H1 (cell line): ENCODE measurements at regions not wholly inside any gene's neighbourhood (a gene's known extent, or its start where the extent isn't known, plus 50 kb on each side); places are given as distances from the start of the nearest gene placed in this dataset.

Experiments
- CTCF ChIA-PET: fragments of 300-600 bp; sonication (Branson Sonifier 250); formaldehyde crosslinking; loops from one replicate; lab custom pipeline; 2021; ENCODE audit not compliant: partially characterized antibody; lab: Charles Lee
- POLR2A ChIA-PET: fragments of 300-600 bp; sonication (Branson Sonifier 250); formaldehyde crosslinking; loops from one replicate; lab custom pipeline; 2021; ENCODE audit warnings: inconsistent platforms; ENCODE audit not compliant: partially characterized antibody; lab: Charles Lee
- DNase-seq, 2 experiments: peaks; one replicate each; pipeline versions ENCODE4 v3.0.0 to v3.0.0-alpha.2; 2010 to 2022; ENCODE audit warnings: low spot score in 2 of 2, low read depth in 1 of 2, mixed read lengths in 1 of 2
- FAIRE-seq: peaks from 2 replicates; lab custom pipeline; 2011; peaks lifted over from hg19 to GRCh38; lab: Jason Lieb, UNC
- H2AFZ ChIP-seq: 2 replicates; pipeline ENCODE4 v1.8.1; 2012; ENCODE audit warnings: low read length, inconsistent platforms
- H2AK5ac ChIP-seq: 2 replicates; pipeline ENCODE4 v1.6.1; 2013; ENCODE audit warnings: low read depth, low read length
- H2BK120ac ChIP-seq: replicated peaks from 2 replicates; pipeline ENCODE3; 2013; ENCODE audit warnings: low read depth, low read length, inconsistent platforms
- H2BK12ac ChIP-seq: 2 replicates; pipeline ENCODE4 v1.6.1; 2013; ENCODE audit warnings: low read depth, low read length
- H2BK15ac ChIP-seq: 2 replicates; pipeline ENCODE4 v1.6.1; 2013; ENCODE audit warnings: low read length
- H2BK20ac ChIP-seq: 2 replicates; pipeline ENCODE4 v1.6.1; 2013; ENCODE audit warnings: low read length
- H2BK5ac ChIP-seq: 2 replicates; pipeline ENCODE4 v1.6.1; 2013; ENCODE audit warnings: low read depth, low read length
- H3K14ac ChIP-seq: 2 replicates; pipeline ENCODE4 v1.6.1; 2013; ENCODE audit warnings: inconsistent platforms; ENCODE audit not compliant: insufficient read length
- H3K18ac ChIP-seq: 2 replicates; pipeline ENCODE4 v1.6.1; 2013; ENCODE audit warnings: low read length; ENCODE audit errors: extremely low read depth
- H3K23ac ChIP-seq: 2 replicates; pipeline ENCODE4 v1.6.1; 2013; ENCODE audit warnings: inconsistent platforms; ENCODE audit not compliant: insufficient read length
- H3K23me2 ChIP-seq: 2 replicates; pipeline ENCODE4 v1.6.1; 2013; ENCODE audit warnings: low read depth, low read length
- H3K27ac ChIP-seq: 2 replicates; pipeline ENCODE4 v1.6.1; 2011; ENCODE audit warnings: low read depth, low read length, inconsistent platforms
- H3K27me3 ChIP-seq, 4 experiments: replicated peaks in 1 of 4; 1 replicate in 1 of 4; 2 replicates in 3 of 4; pipeline versions ENCODE4 v1.6.1 to v1.8.1; 2011 to 2013; ENCODE audit warnings: low read length in 3 of 4, mild to moderate bottlenecking in 3 of 4, inconsistent platforms in 2 of 4, mixed read lengths in 2 of 4, moderate library complexity in 1 of 4; ENCODE audit not compliant: control insufficient read depth in 3 of 4, insufficient read depth in 3 of 4; ENCODE audit errors: extremely low read depth in 1 of 4
- H3K36me3 ChIP-seq, 4 experiments: 2 replicates each; pipeline versions ENCODE4 v1.6.1 to v1.8.1; 2011 to 2013; ENCODE audit warnings: mild to moderate bottlenecking in 4 of 4, low read length in 3 of 4, moderate library complexity in 2 of 4, control low read depth in 1 of 4, inconsistent platforms in 1 of 4; ENCODE audit not compliant: insufficient read depth in 4 of 4, control insufficient read depth in 2 of 4
- H3K4ac ChIP-seq: replicated peaks from 2 replicates; pipeline ENCODE3; 2013; ENCODE audit warnings: low read length, low read depth, mixed read lengths, inconsistent platforms; ENCODE audit not compliant: insufficient read length
- H3K4me1 ChIP-seq, 4 experiments: replicated peaks in 1 of 4; 1 replicate in 1 of 4; 2 replicates in 3 of 4; pipeline versions ENCODE4 v1.6.1 to v1.8.1; 2011 to 2013; ENCODE audit warnings: low read length in 3 of 4, inconsistent platforms in 2 of 4, mixed read lengths in 1 of 4; ENCODE audit not compliant: insufficient read depth in 4 of 4, control insufficient read depth in 3 of 4
- H3K4me2 ChIP-seq, 2 experiments: 2 replicates each; pipeline versions ENCODE4 v1.6.1 to v1.8.1; 2011 to 2013; ENCODE audit warnings: low read depth in 2 of 2, low read length in 2 of 2, control low read depth in 1 of 2, inconsistent platforms in 1 of 2, mild to moderate bottlenecking in 1 of 2; ENCODE audit not compliant: insufficient read depth in 1 of 2
- H3K4me3 ChIP-seq, 4 experiments: fragments of 200-600, 300-600 bp in 1 of 4; sonication (generic), shearing (Covaris generic), sonication (Bioruptor Twin) in 1 of 4; 2 replicates each; pipeline versions ENCODE4 v1.5.1 to v1.8.1; 2011 to 2016; ENCODE audit warnings: low read length in 4 of 4, low read depth in 3 of 4, control low read depth in 2 of 4, inconsistent platforms in 2 of 4, mild to moderate bottlenecking in 2 of 4, mixed read lengths in 1 of 4, moderate library complexity in 1 of 4; ENCODE audit not compliant: insufficient read depth in 2 of 4; ENCODE audit errors: extremely low read depth in 1 of 4
- H3K56ac ChIP-seq: replicated peaks from 2 replicates; pipeline ENCODE3; 2013; ENCODE audit warnings: low read depth, mild to moderate bottlenecking, mixed read lengths, low read length, inconsistent platforms; ENCODE audit not compliant: insufficient read length
- H3K79me1 ChIP-seq: 2 replicates; pipeline ENCODE4 v1.6.1; 2013; ENCODE audit warnings: low read depth, low read length, control low read depth
- H3K79me2 ChIP-seq, 2 experiments: 2 replicates each; pipeline versions ENCODE4 v1.6.1 to v1.8.1; 2012 to 2013; ENCODE audit warnings: low read length in 2 of 2, mild to moderate bottlenecking in 2 of 2, inconsistent platforms in 1 of 2; ENCODE audit not compliant: insufficient read depth in 2 of 2, control insufficient read depth in 1 of 2
- H3K9ac ChIP-seq, 4 experiments: replicated peaks in 1 of 4; 1 replicate in 1 of 4; 2 replicates in 3 of 4; pipeline versions ENCODE4 v1.6.1 to v1.8.1; 2011 to 2013; ENCODE audit warnings: low read depth in 3 of 4, low read length in 3 of 4, control low read depth in 2 of 4, mild to moderate bottlenecking in 2 of 4, moderate library complexity in 2 of 4, inconsistent platforms in 1 of 4; ENCODE audit errors: extremely low read depth in 1 of 4
- H3K9me3 ChIP-seq, 2 experiments: 2 replicates each; pipeline versions ENCODE4 v1.6.1 to v1.8.1; 2012 to 2013; ENCODE audit warnings: mild to moderate bottlenecking in 2 of 2, moderate library complexity in 2 of 2, control low read depth in 1 of 2, inconsistent platforms in 1 of 2, low read depth in 1 of 2, low read length in 1 of 2, mixed read lengths in 1 of 2; ENCODE audit not compliant: insufficient read depth in 2 of 2
- H4K20me1 ChIP-seq, 2 experiments: replicated peaks in 1 of 2; 2 replicates each; pipeline versions ENCODE3 to v1.8.1; 2011 to 2013; ENCODE audit warnings: inconsistent platforms in 2 of 2, low read length in 2 of 2, mild to moderate bottlenecking in 1 of 2; ENCODE audit not compliant: insufficient read depth in 2 of 2, control insufficient read depth in 1 of 2
- H4K5ac ChIP-seq: 2 replicates; pipeline ENCODE4 v1.6.1; 2013; ENCODE audit warnings: low read length, low read depth, mixed read lengths, inconsistent platforms; ENCODE audit not compliant: insufficient read length
- H4K8ac ChIP-seq: 2 replicates; pipeline ENCODE4 v1.8.0; 2013; ENCODE audit warnings: mild to moderate bottlenecking, moderate library complexity, low read length, inconsistent platforms; ENCODE audit not compliant: insufficient read depth; ENCODE audit errors: extremely low read depth
- H4K91ac ChIP-seq: replicated peaks from 2 replicates; pipeline ENCODE3; 2013; ENCODE audit warnings: low read length, mixed read lengths, inconsistent platforms; ENCODE audit not compliant: insufficient read length
- BCL11A ChIP-seq, 2 experiments: IDR thresholded peaks; one replicate each; pipeline ENCODE4 v1.6.1; 2011; ENCODE audit warnings: low read depth in 2 of 2, low read length in 2 of 2, mild to moderate bottlenecking in 2 of 2
- CHD1 ChIP-seq: IDR thresholded peaks from 2 replicates; pipeline ENCODE4 v1.6.1; 2012; ENCODE audit warnings: low read depth, low read length, improper control_type of control experiment
- CHD2 ChIP-seq: IDR thresholded peaks from 2 replicates; pipeline ENCODE4 v1.6.1; 2012; ENCODE audit warnings: low read length, improper control_type of control experiment
- EGR1 ChIP-seq: IDR thresholded peaks from 2 replicates; pipeline ENCODE4 v1.6.1; 2011; ENCODE audit warnings: low read depth, low read length, borderline replicate concordance
- FOSL1 ChIP-seq: IDR thresholded peaks from 2 replicates; pipeline ENCODE4 v1.6.1; 2011; ENCODE audit warnings: mild to moderate bottlenecking, low read depth, low read length, moderate library complexity; ENCODE audit not compliant: insufficient read depth
- HDAC2 ChIP-seq, 2 experiments: fragments of 300-600 bp in 1 of 2; sonication (generic) in 1 of 2; IDR thresholded peaks; 2 replicates each; pipeline ENCODE4 v1.6.1; 2011 to 2012; ENCODE audit warnings: low read depth in 2 of 2, low read length in 2 of 2, mild to moderate bottlenecking in 2 of 2, moderate library complexity in 2 of 2, borderline replicate concordance in 1 of 2, inconsistent platforms in 1 of 2
- HDAC6 ChIP-seq: IDR thresholded peaks from one replicate; pipeline ENCODE4 v1.7.1; 2012; ENCODE audit warnings: low read depth, mild to moderate bottlenecking, inconsistent platforms, low read length, moderate library complexity
- JUN ChIP-seq: IDR thresholded peaks from 2 replicates; pipeline ENCODE4 v1.6.1; 2011; ENCODE audit warnings: low read depth, mild to moderate bottlenecking, improper control_type of control experiment, low read length
- KDM1A ChIP-seq: fragments of 200-600, 300-600 bp; sonication (generic); IDR thresholded peaks from 2 replicates; pipeline ENCODE4 v1.7.1; 2016; ENCODE audit warnings: mild to moderate bottlenecking, low read length, borderline replicate concordance
- POLR2A ChIP-seq, 2 experiments: IDR thresholded peaks; 1 replicate in 1 of 2; 2 replicates in 1 of 2; pipeline ENCODE4 v1.6.1; 2011; ENCODE audit warnings: low read depth in 2 of 2, low read length in 2 of 2, mild to moderate bottlenecking in 2 of 2; ENCODE audit errors: control extremely low read depth in 1 of 2
- RNF2 ChIP-seq: fragments of 200-900, 300-1000 bp; sonication (generic); IDR thresholded peaks from 2 replicates; pipeline ENCODE4 v1.7.1; 2016; ENCODE audit warnings: borderline replicate concordance, low read depth, mild to moderate bottlenecking, antibody characterized with exemption, low read length; ENCODE audit not compliant: poor library complexity, severe bottlenecking; ENCODE audit errors: missing control alignments
- RXRA ChIP-seq: IDR thresholded peaks from 2 replicates; pipeline ENCODE4 v1.6.1; 2011; ENCODE audit warnings: low read depth, mild to moderate bottlenecking, low read length, moderate library complexity; ENCODE audit not compliant: insufficient read depth
- SIN3A ChIP-seq, 2 experiments: IDR thresholded peaks in 1 of 2; conservative IDR thresholded peaks in 1 of 2; 2 replicates each; pipeline ENCODE4 v1.6.1; 2011 to 2012; ENCODE audit warnings: low read length in 2 of 2, improper control_type of control experiment in 1 of 2, low read depth in 1 of 2, mild to moderate bottlenecking in 1 of 2
- SIRT6 ChIP-seq: IDR thresholded peaks from one replicate; pipeline ENCODE4 v1.7.1; 2012; ENCODE audit warnings: low read length, inconsistent platforms
- SP2 ChIP-seq: IDR thresholded peaks from 2 replicates; pipeline ENCODE4 v1.6.1; 2012; ENCODE audit warnings: mild to moderate bottlenecking, low read length, inconsistent platforms
- TAF7 ChIP-seq: optimal IDR thresholded peaks from 2 replicates; pipeline ENCODE3; 2011; ENCODE audit warnings: low read depth, mild to moderate bottlenecking, inconsistent platforms, low read length, moderate library complexity, borderline replicate concordance
- WGBS, 2 experiments: shearing (Covaris generic) in 1 of 2; methylation state at CpG; one replicate each; pipeline versions ENCODE4 v1.1.6 to v1.1.7; 2013 to 2015; ENCODE audit warnings: low lambda C conversion rate in 2 of 2, mixed read lengths in 2 of 2, inconsistent platforms in 1 of 2, low coverage in 1 of 2, missing lambda C conversion rate in 1 of 2; ENCODE audit not compliant: insufficient replicate concordance in 2 of 2, insufficient coverage in 1 of 2, insufficient read length in 1 of 2; ENCODE audit errors: extremely low coverage in 1 of 2, missing lambda C conversion rate in 1 of 2; 5-methylcytosine and 5-hydroxymethylcytosine counted together

GRCh38 chr19:8902520-8902919, 70.3 kb downstream of the MBD3L1 start:
- DNase-seq (no peak), FAIRE-seq (no peak)
- Histone ChIP-seq H2AFZ (no peak overlapping the region), H3K23ac (no peak overlapping the region), H3K4me2 (no peak overlapping the region), H3K56ac (no peak overlapping the region), H2AK5ac (no peak overlapping the region), H4K5ac (no peak overlapping the region), H4K91ac (no peak overlapping the region), H3K79me1 (no peaks in the 10 kb centered on the region), H3K18ac (no peak overlapping the region), H2BK12ac (no peak overlapping the region), H3K14ac (no peak overlapping the region), H3K9me3 (peaks cover 75 to 81% of the 10 kb centered on the region in 2 experiments), H4K20me1 (peaks cover 0 to 2% of the 10 kb centered on the region in 2 experiments), H3K27ac (no peak overlapping the region), H2BK15ac (no peak overlapping the region), H3K79me2 (no peaks in the 10 kb centered on the region), H3K27me3 (no peaks in the 10 kb centered on the region), H3K36me3 (no peaks in the 10 kb centered on the region), H2BK120ac (no peak overlapping the region), H2BK5ac (no peak overlapping the region), H4K8ac (no peak overlapping the region), H3K23me2 (peaks cover 8% of the 10 kb centered on the region; the same call in 1 of the 2 replicates), H2BK20ac (no peak overlapping the region), H3K4ac (no peak overlapping the region), H3K9ac (no peak overlapping the region), H3K4me3 (no peak overlapping the region), H3K4me1 (no peaks in the 10 kb centered on the region)
- ChIA-PET CTCF (no interaction called here), POLR2A (no interaction called here)
- WGBS, 2 experiments = 72 to 100% methylated on average over 2 to 8 of the region's 8 CpGs
- TF ChIP-seq BCL11A (IDR thresholded peaks at IDR 0.05; ENCODE audit: low read depth in 2 of 2, low read length in 2 of 2) = no peak
- TF ChIP-seq HDAC6 = no peak
- no peak for TF ChIP-seq CHD2
- no peak for TF ChIP-seq SIRT6
- no peak for TF ChIP-seq POLR2A (IDR thresholded peaks at IDR 0.05; ENCODE audit: control extremely low read depth in 1 of 2, low read depth in 2 of 2, low read length in 2 of 2)
- TF ChIP-seq TAF7 = no peak
- TF ChIP-seq JUN = no peak
- TF ChIP-seq KDM1A = no peak
- TF ChIP-seq SIN3A (conservative IDR thresholded peaks at IDR 0.05 in 1 of 2, IDR thresholded peaks at IDR 0.05 in 1 of 2; ENCODE audit: low read depth in 1 of 2, low read length in 2 of 2) = no peak
- TF ChIP-seq CHD1 = no peak
- TF ChIP-seq RNF2 = no peak
- no peak for TF ChIP-seq HDAC2 (IDR thresholded peaks at IDR 0.05; ENCODE audit: borderline replicate concordance in 1 of 2, low read depth in 2 of 2, low read length in 2 of 2)
- no peak for TF ChIP-seq EGR1
- no peak for TF ChIP-seq SP2
- TF ChIP-seq RXRA = no peak
- no peak for TF ChIP-seq FOSL1
